NOMO-1 (cell line): ENCODE measurements at regions not wholly inside any gene's neighbourhood (a gene's known extent, or its start where the extent isn't known, plus 50 kb on each side); places are given as distances from the start of the nearest gene placed in this dataset.

Experiments
- DNase-seq, 2 experiments: peaks; one replicate each; lab custom pipeline; 2025; ENCODE audit not compliant: unreplicated experiment in 2 of 2; lab: John Stamatoyannopoulos, UW

DNA sequence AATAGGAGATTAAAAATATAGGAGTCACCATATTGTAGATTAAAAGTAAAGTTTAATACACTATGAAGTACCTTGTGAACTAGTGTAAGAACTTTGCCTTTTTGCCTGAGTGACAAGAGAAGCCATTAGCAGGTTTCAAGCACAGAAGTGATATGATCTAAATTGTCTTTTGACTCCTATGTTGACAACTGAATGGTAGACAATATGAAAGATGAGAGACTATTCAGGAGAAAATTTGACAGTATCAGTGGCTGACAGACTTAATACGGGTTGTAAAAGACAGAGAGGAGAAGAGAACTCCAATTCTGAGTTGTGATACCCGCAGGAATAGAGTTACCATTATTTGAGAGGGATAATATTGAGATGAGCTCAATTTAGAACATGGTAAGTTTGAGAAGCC lies 1259.8 kb downstream of the PCDH7 start:
- DNase-seq: no peak

DNA sequence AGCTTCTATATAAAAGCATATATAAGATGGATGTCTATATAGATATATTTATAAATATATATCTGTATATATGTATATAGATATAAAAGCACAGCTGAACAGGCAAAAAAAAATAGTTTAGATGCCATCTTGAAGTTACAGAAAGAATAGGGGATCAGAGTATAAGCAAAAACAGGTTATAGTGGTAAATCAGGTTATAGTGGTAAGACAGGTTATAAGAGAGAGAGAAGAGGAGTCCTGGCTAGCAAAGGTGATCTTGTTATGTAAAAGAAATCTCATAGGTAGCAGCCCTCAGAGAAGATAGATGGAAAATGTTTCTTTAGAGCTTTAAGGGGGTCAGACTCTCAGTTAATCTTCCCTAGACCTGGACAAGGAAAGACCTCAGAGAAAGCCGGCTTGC lies 1263.1 kb downstream of the PCDH7 start:
- no peak for DNase-seq

GRCh38 chr4:31983677-31984076 lies 1263.5 kb downstream of the PCDH7 start:
- DNase-seq: no peak

- DNase-seq: peak; percentile 94 to 99
Observed at GRCh38 chr4:31984872-31985271, 1264.7 kb downstream of the PCDH7 start.

- DNase-seq: no peak
Observed at GRCh38 chr4:31995943-31996901, 1276.1 kb downstream of the PCDH7 start.

DNA sequence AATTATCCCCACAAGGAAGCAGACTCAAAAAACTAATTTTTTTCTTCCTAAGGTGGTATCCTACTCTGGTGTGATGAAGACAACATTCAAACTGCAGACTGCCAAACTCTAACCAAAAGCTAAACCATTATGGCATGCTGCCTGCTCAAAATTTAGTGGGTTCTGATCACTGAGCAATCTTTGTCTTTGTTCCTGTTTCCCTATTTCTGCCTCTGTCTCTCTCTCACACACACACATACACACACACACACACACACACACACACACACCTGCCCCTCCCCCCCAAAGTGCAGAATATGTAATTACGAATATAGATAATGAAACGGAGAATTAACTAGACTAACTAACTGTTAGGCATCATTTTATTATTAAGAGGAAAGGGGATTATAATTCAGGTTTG lies 1278.6 kb downstream of the PCDH7 start:
- no peak for DNase-seq

DNA sequence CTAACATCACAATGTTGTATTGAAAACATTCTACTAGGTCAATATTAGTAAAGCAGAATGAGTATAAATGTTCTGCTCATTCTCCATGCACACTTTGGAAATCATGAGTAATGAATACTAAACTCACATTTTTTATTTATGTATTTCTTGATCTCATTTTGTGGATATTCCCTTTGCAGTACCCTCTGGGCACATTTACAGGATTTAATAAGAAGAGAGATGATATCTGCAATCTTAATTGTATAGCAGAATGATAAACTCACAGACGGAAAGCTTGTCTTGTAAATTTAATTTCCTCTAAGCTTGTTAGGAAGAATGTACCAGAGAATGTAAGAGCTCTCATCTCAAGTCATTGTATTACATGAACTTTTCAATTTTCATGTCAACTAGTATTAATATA lies 1279.7 kb downstream of the PCDH7 start:
- DNase-seq: no peak

DNA sequence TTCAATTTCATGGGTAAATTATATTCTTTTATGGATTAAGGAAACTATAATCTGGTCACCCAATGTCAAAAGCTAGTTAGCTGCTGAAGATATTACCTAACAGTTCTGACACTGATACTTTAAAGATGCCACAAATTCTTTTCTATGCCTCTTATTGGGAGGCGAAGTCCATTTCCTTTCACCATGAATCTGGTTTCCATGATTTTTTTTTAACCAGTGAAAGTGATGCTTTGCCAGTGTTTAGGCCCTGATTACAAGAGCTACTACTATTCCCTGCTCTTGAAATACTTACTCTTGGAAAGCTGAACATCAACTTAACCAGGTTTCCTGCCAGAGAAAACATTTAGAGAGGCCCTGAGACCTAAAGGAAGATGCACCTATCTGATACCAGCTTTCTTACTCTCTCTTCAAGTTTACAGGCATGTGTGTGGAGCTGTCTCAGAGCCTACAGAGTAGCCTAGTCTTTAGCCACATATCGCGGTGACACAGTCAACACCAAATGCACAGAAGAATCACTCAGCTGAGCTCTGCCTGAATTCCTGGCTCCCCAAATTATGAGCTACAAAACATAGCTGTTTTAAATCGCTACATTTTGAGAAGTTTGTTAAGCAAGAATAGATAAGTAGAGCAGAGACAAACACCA lies 1280.8 kb downstream of the PCDH7 start:
- DNase-seq: no peak

DNA sequence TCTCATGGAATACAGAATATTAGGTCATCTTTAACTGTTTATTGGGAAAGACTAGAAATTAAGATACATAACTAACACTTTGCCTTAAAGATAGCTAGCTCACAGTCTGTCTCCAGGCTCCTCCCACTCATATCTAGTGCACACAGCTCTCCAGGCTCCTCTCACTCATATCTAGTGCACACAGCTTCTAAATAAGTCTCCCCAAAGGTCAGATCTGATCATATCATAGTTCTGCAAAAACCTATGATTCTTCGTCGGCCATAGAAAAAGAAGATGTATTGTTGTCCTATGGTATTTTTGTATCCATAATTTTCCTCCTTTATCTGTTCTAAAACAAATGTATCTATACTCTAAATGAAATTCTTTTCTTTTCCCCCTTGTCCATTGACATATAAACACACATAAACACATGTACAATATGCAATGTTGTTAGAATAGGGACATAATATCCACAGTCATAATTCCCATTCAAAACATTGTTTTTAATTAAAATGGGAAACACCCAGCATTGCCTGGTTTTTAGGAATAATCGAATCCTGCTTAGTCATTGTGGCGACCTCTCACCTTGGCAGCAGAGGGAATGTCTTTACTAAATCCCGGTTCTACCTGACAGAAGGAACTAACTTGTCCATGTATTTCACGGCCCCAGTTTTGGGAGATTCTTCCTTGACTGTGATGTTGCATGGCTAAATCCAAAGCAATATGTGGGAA lies 1282.0 kb downstream of the PCDH7 start:
- no peak for DNase-seq

- no peak for DNase-seq
Observed at GRCh38 chr4:32003548-32003947, 1283.4 kb downstream of the PCDH7 start.

GRCh38 chr4:32010221-32010620 lies 1290.1 kb downstream of the PCDH7 start:
- no peak for DNase-seq

GRCh38 chr4:32022071-32022470 lies 1301.9 kb downstream of the PCDH7 start:
- no peak for DNase-seq

GRCh38 chr4:32025851-32026459 lies 1305.8 kb downstream of the PCDH7 start:
- no peak for DNase-seq

- DNase-seq: no peak
Observed at GRCh38 chr4:32030406-32030805, 1310.2 kb downstream of the PCDH7 start.

DNA sequence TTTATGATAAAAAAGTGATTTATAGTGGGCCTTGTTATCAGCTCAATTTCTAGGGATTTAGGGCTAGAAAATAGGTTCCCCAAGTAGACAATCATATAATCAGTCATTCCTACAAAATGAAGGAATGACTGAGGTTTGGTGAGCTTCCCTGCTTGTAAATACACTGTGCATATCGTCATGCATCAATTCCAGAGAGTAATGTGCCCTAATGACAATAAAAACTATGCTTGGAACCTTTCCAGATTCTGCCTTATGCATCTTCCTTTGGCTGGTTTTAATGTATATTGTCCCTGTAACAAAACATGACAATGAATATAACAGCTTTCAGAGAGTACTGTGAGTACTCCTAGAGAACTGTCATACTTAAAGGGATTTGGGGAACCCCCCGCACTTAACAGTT lies 1310.9 kb downstream of the PCDH7 start:
- no peak for DNase-seq

- DNase-seq: peak; percentile 48 to 50
Observed at GRCh38 chr4:32032136-32032672, 1312.0 kb downstream of the PCDH7 start.

DNA sequence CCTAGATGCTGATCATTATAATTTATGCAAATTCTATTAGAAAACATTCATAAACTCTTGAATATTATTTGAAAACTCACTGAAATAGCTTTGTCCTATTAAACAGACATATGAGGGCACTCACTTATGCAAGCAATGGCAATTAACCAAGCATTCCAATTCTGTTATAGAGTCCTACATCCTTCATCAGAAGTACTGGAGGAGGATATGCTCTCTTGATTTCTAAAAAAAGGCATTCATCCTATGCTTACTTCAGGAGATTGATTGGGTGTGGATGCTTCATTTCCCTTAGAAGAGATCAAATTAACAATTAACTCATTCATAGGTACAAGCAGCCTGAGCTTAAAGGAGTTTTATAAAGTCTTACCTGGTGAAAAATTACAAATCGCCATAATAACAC lies 1317.2 kb downstream of the PCDH7 start:
- DNase-seq: no peak

DNA sequence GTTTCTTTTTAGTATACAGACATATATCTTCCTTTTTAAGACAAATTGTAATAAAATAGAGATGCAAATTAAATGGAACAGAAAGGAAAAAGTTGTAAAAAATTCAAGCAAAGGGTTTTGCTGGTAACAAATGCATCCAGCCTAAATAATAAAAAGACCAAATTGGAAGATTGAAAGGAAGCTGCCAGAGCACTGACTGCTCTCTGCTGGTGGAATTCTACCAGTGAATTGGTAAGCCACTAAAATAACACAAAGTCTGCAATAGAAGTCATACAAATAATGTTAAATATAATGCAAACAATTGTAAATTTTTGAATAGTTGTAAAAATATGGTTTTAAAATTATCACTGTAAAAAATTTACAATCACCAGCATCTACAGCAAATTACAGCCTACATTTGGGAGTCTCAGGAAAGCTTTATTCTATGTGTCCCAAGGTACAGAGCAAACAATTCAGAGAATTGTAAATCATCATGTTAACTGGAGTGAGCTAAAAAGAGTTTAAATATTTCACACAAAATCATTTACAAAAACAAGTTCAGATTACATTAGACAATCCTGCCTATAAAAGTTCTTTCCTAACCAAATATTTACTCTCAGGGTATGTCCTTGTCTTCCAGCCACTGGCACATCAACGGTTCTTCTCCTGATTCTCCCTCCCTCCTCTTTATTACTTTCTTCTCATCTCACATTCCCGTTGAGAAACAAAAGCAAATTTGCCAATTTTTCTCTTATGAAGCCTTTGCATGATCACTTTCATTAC lies 1322.5 kb downstream of the PCDH7 start:
- DNase-seq: no peak

GRCh38 chr4:32043248-32043633 lies 1323.1 kb downstream of the PCDH7 start:
- DNase-seq: no peak

GRCh38 chr4:32061916-32062315 lies 1341.7 kb downstream of the PCDH7 start:
- DNase-seq: no peak
